Suppressor macrophage (primary cell): ENCODE measurements at regions not wholly inside any gene's neighbourhood (a gene's known extent, or its start where the extent isn't known, plus 50 kb on each side); places are given as distances from the start of the nearest gene placed in this dataset.

Experiments
- DNase-seq, 4 experiments: peaks; one replicate each; pipeline ENCODE4 v3.0.0-alpha.2; 2020 to 2022

- DNase-seq: no peak
Observed at GRCh38 chr7:136171233-136171632, 194.1 kb upstream of the MTPN start.

- no peak for DNase-seq
Observed at GRCh38 chr7:136168821-136169220, 191.7 kb upstream of the MTPN start.

GRCh38 chr7:136167991-136168390 lies 190.8 kb upstream of the MTPN start:
- no peak for DNase-seq

DNA sequence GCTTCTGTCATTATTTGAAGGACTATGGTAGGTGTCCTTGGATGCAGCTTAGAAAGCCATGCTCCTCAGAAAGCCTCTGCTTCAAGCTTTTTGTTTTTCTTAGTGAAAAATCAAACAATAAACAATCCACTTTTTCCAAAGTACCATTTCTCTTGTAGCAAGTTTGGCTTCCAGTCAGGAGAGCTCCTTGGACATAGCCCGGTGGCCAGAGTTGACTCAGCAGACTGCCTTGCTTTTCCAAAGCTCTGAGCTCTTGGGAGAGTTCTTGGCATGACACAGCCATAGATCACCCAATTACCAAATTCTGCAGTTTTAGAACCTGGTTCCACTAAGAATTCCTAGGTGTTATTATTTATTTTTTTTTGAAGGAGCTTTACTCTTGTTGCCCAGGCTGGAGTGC lies 189.4 kb upstream of the MTPN start:
- no peak for DNase-seq

DNA sequence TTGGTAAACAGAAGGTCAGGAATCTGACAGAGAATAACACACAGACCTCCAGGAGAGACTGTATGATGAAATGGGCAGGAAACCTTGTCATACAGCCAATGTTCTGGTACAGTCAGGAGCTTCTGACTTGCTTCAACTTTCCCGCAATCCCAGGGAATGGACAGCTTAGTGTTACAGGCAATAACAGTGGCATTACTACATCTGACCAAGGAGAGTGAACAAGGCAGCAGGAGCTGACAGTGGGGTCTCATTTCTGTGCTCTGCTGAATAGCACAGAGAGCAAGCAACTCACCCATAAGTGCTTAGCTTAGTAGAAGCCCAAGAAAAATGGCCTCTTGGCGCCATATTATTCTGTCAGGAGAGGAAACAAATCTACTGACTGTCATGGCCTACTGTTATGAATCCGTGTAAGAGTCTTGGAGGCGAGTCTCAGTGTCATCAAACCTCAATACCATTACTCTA lies 186.2 kb upstream of the MTPN start:
- no peak for DNase-seq

GRCh38 chr7:136150311-136150710 lies 173.2 kb upstream of the MTPN start:
- no peak for DNase-seq

DNA sequence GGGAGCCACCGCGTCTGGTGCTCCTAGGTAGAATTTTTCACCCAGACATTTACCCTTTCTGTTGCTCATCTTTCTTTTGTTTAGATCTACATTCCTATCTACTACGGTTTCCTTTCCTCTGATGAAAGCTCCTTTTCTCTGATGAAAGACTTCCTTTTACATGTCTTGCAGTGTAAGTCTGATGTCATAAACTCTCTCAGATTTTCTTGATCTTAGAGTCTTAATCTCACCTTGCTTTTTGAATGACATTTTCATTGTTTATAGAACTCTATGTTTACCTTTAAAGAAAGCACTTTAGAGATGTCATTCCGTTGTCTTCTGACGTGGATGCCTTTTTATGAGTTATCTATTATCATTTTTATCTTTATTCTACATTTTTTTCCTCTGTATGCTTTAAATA lies 171.8 kb upstream of the MTPN start:
- no peak for DNase-seq

DNA sequence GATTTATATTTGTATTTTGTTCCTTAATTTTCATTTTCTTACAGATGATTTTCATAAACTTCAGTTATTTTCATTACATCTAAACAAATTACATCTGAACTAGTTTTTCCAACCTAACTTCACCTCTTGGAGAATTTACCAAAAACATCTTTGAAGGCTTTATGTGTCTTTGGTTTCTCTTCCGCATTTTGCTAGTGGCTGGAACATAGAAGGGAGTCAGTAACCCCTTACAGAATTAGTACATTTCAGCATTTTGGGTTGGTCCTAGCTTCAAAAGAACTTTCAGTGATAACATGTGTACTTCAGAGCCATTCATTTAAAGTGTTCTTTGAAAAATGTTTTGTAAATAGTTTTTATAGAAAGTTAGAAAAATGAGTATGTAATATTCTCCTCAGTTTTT lies 169.8 kb upstream of the MTPN start:
- no peak for DNase-seq

GRCh38 chr7:136144182-136144581 lies 167.0 kb upstream of the MTPN start:
- no peak for DNase-seq

DNA sequence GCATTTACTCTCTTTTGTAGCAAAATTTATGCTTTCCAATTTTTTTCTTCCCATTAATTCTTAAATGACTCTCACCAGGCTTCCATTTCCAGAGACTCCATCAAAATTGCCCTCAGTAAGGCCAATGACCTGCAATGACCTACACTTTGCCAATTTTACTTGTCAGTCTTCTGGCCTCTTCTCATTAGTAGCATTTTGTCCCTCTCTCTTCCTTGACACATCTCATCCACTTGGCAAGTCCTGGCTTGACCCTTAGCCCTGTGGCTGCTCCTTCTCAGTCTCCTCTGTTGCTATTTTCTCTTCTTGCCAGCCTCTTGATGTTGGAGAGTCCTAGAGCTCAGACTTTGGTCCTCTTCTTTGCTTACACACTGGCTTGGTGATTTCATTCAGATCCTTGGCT lies 166.1 kb upstream of the MTPN start:
- DNase-seq: no peak

GRCh38 chr7:136142583-136142982 lies 165.4 kb upstream of the MTPN start:
- no peak for DNase-seq

DNA sequence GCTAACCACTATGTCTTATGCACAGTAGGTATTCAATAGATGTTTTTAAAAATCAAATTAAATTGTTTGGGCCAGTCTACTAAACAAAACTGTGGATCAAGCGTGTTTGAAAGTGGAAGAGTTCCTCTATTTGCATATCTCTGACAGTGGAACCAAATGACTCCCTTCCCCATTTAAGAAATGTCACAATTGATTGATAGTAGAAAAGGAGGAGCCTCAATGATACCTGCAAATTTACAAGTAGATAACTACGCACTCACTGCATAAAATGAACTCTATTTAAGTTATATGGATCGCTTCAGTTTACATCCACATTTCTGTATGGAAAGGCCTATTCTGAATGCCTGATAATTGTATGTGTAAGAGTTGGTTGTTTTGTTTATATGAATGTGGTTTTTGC lies 163.3 kb upstream of the MTPN start:
- DNase-seq: no peak

- DNase-seq: no peak
Observed at GRCh38 chr7:136139417-136139816, 162.3 kb upstream of the MTPN start.

DNA sequence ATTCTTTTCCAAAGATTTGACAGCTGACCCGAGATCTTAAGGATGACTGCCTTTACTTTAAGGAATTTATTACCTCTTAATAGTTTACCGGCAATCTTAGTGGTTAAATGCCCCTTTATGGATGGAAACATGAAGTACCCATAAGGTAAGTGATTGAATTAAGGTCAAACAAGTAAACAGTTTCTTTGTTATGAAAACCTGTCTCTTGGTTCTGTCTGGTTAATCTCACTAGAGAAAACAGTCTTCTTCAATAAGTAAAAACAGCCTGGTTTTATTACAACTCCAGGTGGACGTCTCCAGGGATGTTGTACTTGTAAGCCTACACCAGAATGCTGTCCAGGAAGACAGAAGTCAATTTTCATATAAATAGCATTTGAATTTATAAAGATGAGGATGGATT lies 161.8 kb upstream of the MTPN start:
- DNase-seq: no peak

DNA sequence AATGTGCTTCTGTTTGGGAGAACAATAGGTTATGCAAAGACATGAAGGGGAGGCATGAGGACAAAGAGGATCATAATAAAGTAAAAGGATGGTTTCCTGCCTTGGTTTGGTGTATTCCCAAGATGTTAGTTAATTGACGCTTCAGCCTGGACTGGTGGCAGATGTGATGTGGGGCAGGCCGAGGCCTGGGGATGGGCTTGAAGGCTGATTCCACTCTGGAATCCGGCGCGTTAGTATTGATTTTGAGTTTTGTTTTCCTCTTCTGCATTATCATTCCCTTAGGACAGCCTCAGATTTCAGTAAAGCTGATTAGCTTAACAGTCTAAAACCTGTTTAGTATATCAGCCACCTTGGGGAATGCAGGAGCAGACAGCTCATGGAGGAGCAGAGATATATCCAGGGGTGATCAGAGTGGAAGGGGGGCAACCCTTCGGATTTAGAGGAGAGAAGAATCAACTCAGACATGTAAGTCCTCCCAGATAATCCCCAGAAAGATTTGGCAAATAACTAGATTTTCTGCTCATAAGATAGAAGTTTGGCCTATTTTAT lies 159.8 kb upstream of the MTPN start:
- DNase-seq: no peak

- DNase-seq: no peak
Observed at GRCh38 chr7:136134503-136134902, 157.3 kb upstream of the MTPN start.

- no peak for DNase-seq
Observed at GRCh38 chr7:136133551-136133950, 156.4 kb upstream of the MTPN start.

GRCh38 chr7:136131304-136131630 lies 154.1 kb upstream of the MTPN start:
- no peak for DNase-seq

DNA sequence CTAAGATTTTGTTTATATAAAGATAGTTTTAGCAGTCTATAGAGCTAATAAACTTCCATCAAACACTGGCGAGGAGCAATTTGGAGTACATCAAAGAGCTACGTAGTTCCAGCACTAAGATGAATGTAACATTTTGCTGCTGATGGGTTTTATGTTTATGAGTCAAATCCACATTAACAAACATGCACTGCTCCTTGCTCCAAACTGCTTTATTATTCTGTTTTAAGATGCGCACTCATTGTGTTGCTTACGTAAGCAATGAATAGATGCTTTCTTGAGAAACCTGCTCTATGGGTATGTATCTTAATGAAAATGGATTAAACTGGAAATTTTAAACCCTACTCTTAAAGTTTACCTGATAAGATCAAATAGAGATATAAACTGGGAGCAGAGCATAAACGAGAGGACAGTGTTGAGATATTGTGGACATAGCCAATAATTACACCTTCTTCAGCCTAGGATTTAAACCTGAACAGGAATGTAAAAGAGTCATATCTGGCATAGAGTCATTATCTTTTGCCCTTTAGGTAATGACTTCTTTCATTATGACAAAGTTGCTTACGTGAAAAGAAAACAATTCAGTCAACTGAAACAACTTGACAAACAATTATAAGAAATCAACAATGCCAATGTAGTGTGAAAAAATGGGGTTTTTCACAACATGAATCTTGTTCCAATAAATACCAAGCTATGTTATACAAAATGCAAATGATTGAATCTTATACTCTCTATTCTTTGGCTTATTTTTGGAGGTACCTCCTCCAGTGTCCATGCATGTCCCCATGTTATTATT lies 153.5 kb upstream of the MTPN start:
- DNase-seq: no peak

DNA sequence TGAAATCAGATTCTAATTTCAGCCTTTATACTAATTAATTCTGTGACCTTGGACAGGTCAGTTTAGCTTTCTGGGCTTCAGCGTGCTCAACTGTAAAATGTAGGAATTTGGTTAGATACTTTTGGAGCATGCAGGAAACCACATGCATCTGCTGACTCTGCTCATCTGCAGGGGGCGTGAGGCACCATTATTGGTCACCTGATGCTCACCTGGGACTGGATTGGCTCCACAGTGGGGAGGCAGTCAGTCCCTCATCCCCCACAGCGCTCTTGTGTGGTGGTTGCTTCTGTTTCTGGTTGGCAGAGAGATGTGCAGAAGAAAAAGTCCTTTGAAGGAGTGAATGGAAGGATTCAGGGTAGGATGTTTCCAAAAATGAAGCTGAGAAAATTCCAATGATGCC lies 150.9 kb upstream of the MTPN start:
- DNase-seq: no peak

- no peak for DNase-seq
Observed at GRCh38 chr7:136123352-136123751, 146.2 kb upstream of the MTPN start.

- no peak for DNase-seq
Observed at GRCh38 chr7:136122026-136122425, 144.9 kb upstream of the MTPN start.

- DNase-seq: no peak
Observed at GRCh38 chr7:136117539-136117938, 140.4 kb upstream of the MTPN start.

- DNase-seq: no peak
Observed at GRCh38 chr7:136116186-136116585, 139.0 kb upstream of the MTPN start.
